Gastroesophageal sphincter (tissue), 3 donors: ENCODE measurements at regions not wholly inside any gene's neighbourhood (a gene's known extent, or its start where the extent isn't known, plus 50 kb on each side); places are given as distances from the start of the nearest gene placed in this dataset.
"Not testable (repeated sequence)": the region's sequence is repeated elsewhere in the genome, so short reads cannot be mapped to it uniquely, and the experiment has no call there.

Experiments
- POLR2AphosphoS5 ChIP-seq: sonication (generic); formaldehyde crosslinking; IDR thresholded peaks from one replicate; pipeline ENCODE4 v1.6.1; 2017; ENCODE audit warnings: antibody characterized with exemption
- TF ChIP-seq, protein P1 (sequence below), 4 experiments: fragments of 200-600 bp in 2 of 4; fragments of 450-650 bp in 2 of 4; sonication (generic) in 1 of 4; IDR thresholded peaks; one replicate each; pipeline ENCODE4 v1.5.1; 2017 to 2019; ENCODE audit warnings: antibody characterized with exemption in 4 of 4, mild to moderate bottlenecking in 2 of 4, moderate library complexity in 2 of 4

DNA sequence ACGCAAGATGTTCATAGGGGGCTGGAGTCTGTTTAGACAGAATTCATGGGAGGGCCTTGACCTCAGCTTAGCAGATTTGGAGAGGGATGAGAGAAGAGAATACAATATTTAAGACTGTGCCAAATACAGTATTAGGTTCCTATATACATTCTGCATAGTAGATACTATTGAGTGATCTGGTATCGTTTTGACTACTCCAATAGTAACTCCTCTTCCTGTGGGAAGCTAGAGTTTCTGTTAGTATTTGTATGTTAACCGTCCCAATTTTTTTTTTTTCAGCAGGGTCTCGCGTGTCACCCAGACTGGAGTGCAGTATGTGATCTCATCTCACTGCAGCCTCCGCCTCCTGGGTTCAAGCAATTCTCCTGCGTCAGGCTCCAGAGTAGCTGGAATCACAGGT, 65.2 kb upstream of the FAM153A start:
- TF ChIP-seq, protein P1, sequence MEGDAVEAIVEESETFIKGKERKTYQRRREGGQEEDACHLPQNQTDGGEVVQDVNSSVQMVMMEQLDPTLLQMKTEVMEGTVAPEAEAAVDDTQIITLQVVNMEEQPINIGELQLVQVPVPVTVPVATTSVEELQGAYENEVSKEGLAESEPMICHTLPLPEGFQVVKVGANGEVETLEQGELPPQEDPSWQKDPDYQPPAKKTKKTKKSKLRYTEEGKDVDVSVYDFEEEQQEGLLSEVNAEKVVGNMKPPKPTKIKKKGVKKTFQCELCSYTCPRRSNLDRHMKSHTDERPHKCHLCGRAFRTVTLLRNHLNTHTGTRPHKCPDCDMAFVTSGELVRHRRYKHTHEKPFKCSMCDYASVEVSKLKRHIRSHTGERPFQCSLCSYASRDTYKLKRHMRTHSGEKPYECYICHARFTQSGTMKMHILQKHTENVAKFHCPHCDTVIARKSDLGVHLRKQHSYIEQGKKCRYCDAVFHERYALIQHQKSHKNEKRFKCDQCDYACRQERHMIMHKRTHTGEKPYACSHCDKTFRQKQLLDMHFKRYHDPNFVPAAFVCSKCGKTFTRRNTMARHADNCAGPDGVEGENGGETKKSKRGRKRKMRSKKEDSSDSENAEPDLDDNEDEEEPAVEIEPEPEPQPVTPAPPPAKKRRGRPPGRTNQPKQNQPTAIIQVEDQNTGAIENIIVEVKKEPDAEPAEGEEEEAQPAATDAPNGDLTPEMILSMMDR (IDR thresholded peaks at IDR 0.05), result not testable (repeated sequence)
- TF ChIP-seq POLR2AphosphoS5, result not testable (repeated sequence)
